HG02870 (cell line): ENCODE measurements at regions not wholly inside any gene's neighbourhood (a gene's known extent, or its start where the extent isn't known, plus 50 kb on each side); places are given as distances from the start of the nearest gene placed in this dataset.
"Not testable (repeated sequence)": the region's sequence is repeated elsewhere in the genome, so short reads cannot be mapped to it uniquely, and the experiment has no call there.

Experiments used
- ATAC-seq: cut with Tn5 transposase; IDR thresholded peaks from one replicate; pipeline ENCODE4 v1.9.1; 2021; ENCODE audit warnings: mild to moderate bottlenecking, moderate library complexity; ENCODE audit not compliant: unreplicated experiment

- ATAC-seq: no peak
These were observed 139.6 kb downstream of the TFPI2 start for GRCh38 chr7:93750986-93751385.

DNA sequence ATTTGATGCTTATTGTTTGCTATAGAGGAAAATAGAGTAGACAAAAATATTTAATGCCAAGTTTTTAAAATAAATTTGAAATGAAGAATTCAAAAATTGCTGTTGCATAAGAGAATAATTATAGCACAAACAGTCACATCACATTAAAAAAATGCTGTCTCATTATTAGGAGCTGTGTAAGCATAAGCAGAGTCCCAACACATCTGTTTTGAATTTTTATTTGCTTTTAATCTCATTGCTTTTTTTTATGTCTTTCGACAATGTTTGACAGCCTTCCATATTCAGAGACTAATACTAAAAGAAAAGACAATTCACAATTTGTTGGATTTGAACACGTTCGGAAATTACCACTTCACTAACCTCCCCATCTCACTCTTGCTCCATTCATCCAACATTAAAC lies 143.5 kb downstream of the TFPI2 start:
- no peak for ATAC-seq

- ATAC-seq: no peak
These were observed 151.1 kb downstream of the TFPI2 start for GRCh38 chr7:93739424-93739823.

- no peak for ATAC-seq
These were observed 152.6 kb downstream of the TFPI2 start for GRCh38 chr7:93737953-93738352.

DNA sequence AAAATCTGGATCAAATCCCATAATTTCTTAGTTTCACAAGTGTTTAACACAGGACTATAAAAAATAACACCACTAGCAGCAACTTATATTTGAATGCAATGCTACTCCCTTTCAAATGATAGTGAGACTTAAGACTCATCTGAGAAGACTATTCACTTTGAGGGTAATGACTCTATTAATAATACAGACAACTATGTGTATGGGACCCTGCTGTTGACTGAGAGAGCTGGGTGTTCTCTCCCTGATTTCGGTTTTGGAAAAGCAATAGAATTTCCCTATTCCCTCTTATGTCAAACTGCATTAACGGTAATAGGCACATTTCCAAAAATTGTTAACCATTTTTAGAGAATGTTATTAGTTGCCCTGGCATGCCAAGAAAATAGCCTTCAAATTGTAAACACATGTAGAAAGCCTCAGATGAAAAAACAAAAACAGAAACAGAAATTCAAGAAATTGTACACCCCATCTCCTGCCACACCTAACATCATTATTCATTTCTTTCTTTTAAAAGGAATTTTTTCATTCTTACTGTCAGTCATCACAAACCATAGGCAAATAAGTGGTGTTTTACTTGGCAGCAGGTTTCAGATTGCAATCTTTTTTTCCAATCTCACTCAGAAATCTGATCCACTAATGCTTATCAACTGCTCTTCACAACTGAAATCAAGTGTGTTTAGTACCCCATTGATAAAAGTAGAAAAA lies 153.7 kb downstream of the TFPI2 start:
- ATAC-seq: no peak

GRCh38 chr7:93728292-93728691 lies 153.8 kb upstream of the CALCR start:
- no peak for ATAC-seq

DNA sequence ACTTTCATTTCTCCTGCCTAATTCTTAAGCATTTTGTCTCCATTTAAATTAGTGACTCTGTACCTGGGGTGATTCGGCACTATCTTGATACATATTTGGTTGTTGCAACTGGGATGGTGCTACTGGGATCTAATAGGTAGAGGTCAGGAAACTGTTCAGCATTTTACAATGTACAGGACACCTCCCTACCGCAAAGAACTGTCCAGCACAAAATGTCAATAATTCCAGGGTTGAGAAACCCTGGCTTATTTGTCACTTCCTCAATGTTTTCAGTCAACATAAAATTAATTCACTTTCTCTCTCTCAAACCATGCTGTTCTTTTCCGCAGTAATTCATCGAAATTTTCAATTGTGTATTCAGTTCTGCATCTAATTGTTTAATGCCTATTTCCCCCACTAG lies 151.4 kb upstream of the CALCR start:
- no peak for ATAC-seq

- ATAC-seq: no peak
These were observed 149.1 kb upstream of the CALCR start for GRCh38 chr7:93723424-93724124.

DNA sequence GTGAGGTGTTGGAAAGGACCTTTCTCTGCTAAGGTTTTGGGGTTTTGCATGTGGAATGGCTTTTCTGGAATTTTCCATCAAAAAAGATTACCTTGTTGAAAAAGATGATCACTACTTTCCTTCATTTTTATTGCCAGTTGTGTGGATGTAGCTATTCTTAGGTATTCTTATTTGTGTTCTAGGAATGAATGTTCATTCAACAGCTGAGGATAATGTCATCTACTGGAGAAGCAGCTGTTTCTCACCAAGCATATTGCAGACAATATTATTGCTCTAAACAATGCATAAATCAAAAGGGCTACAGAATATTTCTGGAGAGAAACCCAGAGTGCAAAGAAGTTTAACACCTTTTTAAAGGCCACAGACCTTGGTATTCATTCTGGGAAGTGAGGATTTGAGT lies 145.6 kb upstream of the CALCR start:
- no peak for ATAC-seq

- no peak for ATAC-seq
These were observed 145.0 kb upstream of the CALCR start for GRCh38 chr7:93719546-93719945.

DNA sequence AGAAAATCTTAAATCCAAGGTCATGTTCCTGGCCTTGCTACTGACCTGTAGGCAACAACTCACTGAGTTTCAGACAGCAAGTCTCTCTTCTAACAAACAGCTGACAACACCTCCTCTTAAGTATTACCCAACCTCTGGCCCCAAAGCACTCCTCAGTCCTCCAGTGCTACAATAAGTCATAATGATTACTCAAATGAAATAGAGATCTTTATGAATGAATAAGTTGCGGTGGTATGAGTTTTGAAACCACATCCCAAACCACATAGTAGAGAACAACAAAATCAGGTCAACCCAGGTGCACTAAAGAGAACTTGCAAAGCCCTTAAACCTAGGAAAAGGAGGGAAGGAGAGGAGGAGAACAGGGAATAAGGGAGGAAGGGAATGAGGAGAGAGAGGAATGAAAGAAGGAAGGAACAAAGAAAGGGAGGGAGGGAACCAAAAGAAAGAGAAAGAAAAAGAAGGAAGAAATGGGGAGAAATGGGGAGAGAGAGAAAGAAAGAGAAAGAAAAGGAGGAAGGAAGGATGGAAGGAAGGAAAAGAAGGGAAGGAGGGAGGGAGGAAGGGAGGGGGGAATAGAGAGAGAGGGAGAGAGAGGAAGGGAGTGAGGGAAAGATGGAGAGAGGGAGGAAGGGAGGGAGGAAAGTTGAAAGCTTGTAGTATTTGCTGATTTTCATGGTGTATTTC lies 142.8 kb upstream of the CALCR start:
- ATAC-seq: no peak

GRCh38 chr7:93715234-93715633 lies 140.7 kb upstream of the CALCR start:
- ATAC-seq: no peak

GRCh38 chr7:93711926-93712325 lies 137.4 kb upstream of the CALCR start:
- ATAC-seq: no peak

DNA sequence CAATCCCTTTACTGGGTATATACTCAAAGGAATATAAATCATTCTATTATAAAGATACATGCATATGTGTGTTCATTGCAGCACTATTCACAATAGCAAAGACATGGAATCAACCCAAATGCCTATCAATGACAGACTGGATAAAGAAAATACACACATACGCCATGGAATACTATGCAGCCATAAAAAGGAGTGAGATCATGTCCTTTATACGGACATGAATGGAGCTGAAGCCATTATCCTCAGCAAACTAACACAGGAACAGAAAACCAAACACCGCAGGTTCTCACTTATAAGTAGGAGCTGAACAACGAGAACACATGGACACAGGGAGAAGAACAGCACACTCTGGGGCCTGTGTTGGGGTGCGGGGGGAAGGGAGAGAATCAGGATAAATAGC lies 133.7 kb upstream of the CALCR start:
- ATAC-seq: not testable (repeated sequence)

GRCh38 chr7:93707249-93707648 lies 132.7 kb upstream of the CALCR start:
- ATAC-seq: no peak

DNA sequence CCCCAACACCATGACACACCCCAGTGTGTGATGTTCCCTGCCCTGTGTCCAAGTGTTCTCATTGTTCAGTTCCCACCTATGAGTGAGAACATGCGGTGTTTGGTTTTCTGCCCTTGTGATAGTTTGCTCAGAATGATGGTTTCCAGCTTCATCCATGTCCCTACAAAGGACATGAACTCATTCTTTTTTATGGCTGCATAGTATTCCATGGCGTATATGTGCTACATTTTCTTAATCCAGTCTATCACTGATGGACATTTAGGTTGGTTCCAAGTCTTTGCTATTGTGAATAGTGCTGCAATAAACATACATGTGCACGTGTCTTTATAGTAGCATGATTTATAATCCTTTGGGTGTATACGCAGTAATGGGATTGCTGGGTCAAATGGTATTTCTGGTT lies 131.6 kb upstream of the CALCR start:
- not testable (repeated sequence) for ATAC-seq

DNA sequence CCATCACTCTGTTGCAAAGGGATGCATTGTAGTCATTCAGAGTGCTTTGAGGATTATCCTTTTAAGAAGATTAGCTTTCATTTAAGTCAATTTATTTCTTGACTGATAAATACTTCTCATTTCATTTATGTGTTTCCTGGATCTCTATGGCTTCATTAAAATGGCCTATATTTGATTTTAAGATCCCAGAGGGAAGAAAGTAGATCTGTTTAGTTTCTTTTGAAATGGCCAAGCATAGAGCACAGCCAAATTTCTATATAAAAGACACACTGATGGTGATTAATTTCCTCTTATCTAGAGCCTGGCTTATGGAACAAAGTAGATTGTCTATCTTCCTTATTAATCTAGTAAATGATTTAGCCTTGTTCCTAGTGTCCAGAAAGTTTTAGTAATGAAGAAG lies 129.7 kb upstream of the CALCR start:
- ATAC-seq: no peak

GRCh38 chr7:93697901-93698300 lies 123.4 kb upstream of the CALCR start:
- no peak for ATAC-seq

DNA sequence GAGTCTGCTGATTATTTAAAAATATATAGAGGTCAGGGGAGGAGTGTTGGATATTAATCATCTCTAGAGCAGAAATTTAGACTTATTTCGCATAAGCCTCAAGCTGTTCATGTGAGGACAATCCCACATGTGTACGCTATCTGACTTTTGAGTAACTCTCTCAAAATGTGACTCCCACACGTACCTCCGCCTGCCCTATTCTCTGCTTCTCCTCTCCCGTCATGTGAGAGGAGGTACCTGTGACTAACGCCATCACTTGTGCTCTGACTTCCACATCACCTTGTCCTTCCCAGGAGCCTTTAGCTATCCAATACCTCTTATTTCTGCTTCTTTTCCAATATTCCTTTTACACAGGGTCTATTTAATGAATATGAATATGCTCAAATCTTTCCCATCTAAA lies 119.3 kb upstream of the CALCR start:
- no peak for ATAC-seq

GRCh38 chr7:93690021-93690420 lies 115.5 kb upstream of the CALCR start:
- ATAC-seq: peak; percentile 54

GRCh38 chr7:93678185-93678584 lies 103.7 kb upstream of the CALCR start:
- ATAC-seq: no peak
